Cerebellar nuclear complex (tissue), 1 donor: ENCODE measurements at regions not wholly inside any gene's neighbourhood (a gene's known extent, or its start where the extent isn't known, plus 50 kb on each side); places are given as distances from the start of the nearest gene placed in this dataset.
"Not testable (repeated sequence)": the region's sequence is repeated elsewhere in the genome, so short reads cannot be mapped to it uniquely, and the experiment has no call there.

Source experiments
- DNase-seq, 2 experiments: peaks; one replicate each; lab custom pipeline; 2025; lab: John Stamatoyannopoulos, UW

- not testable (repeated sequence) for DNase-seq
Measured at GRCh38 chr16:88266935-88267551, 115.7 kb upstream of the ZNF469 start.

GRCh38 chr16:88268186-88268970 lies 114.4 kb upstream of the ZNF469 start:
- not testable (repeated sequence) for DNase-seq

- DNase-seq, result not testable (repeated sequence)
Measured at GRCh38 chr16:88270171-88270790, 112.5 kb upstream of the ZNF469 start.

GRCh38 chr16:88271296-88271695 lies 111.5 kb upstream of the ZNF469 start:
- DNase-seq, result not testable (repeated sequence)

- DNase-seq, result not testable (repeated sequence)
Measured at GRCh38 chr16:88271776-88272175, 111.0 kb upstream of the ZNF469 start.

DNA sequence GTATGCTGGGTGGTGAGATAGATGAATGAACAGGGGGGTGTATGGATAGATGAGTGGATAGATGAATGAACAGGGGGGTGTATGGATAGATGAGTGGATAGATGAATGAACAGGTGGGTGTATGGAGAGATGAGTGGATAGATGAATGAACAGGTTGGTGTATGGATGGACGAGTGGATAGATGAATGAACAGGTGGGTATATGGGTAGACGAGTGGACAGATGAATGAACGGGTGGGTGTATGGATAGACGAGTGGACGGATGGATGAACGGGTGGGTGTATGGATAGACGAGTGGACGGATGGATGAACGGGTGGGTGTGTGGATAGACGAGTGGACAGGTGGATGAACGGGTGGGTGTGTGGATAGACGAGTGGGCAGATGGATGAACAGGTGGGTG lies 110.3 kb upstream of the ZNF469 start:
- not testable (repeated sequence) for DNase-seq

GRCh38 chr16:88274126-88274750 lies 108.5 kb upstream of the ZNF469 start:
- DNase-seq, result not testable (repeated sequence)

DNA sequence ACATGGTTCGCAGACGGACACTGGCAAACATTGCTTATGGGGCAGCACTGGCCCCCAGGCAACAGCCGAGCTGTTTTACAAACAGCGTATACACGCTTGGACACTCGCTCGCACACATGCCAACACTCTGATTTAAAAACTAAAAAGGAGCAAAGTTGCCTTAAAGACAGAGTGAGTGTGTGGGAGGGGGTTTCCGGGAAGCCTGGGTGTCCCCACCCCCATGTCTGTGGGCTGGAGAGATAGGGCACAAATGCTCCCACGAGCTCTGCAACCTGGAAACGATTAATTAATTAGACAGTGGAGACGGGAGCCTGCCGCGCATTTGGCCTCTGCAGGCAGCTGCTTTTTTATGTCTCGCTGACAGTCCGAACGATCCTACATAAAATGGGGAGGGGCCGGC lies 107.9 kb upstream of the ZNF469 start:
- no peak for DNase-seq

DNA sequence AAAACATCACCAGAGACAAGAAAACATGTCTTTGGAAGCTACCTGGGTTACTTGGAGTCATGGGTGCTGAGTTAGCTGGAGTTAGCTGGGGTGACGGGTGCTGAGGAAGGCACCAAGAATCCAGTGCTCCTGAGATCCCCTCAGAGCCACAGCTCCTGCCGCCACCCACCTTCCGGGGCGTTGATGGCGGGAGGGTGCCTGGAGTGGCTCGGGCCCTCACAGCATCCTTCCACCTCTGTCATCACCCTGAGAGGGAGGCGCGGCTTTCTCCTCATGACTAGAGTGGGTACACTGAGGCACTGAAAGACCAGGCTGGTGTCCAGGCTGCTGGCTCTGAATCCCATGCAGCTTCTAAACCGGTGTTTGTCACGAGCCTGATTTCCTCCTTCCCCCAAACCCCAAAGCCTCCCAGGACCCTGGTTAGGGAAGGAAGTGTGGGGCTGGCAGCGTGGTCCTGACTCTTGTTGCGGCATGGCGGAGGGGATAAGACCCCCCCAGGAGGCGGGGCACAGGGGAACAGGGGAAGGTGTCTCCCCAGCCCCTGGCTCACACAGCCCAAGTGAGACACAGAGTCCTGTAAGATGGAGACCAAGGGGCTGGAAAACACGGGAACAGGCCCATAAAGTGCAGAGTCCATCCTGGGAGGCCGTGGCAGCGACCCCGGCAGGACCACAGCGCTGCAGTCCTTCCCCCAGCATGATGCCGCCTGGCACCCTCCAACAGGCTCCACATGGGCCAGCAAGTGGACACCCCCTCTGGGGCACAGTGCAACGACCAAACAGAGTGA lies 107.2 kb upstream of the ZNF469 start:
- DNase-seq, result not testable (repeated sequence)

DNA sequence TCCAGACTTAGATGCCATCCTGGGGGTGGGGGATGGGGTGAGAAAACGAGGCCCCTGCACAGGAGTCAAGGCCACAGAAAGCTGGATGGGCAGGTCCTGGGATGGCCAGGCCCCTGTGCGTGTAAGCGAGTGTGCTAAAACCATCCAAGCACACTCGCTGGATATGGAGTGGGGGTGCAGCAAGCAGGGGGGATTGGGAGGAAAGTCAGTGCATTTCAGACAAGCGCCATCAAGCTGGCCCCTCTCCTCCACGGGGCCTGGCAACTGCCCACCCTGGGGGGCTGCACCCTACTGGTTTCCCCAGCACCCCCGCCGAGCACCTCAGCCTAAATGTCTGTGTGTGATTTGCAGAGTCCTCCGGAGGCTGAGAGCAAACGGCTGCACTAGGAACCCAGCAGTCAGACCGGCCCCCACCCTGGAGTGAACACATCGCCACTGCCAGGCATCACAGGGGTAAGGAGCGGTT lies 106.6 kb upstream of the ZNF469 start:
- DNase-seq, result not testable (repeated sequence)

GRCh38 chr16:88276591-88276990 lies 106.2 kb upstream of the ZNF469 start:
- DNase-seq, result no peak

DNA sequence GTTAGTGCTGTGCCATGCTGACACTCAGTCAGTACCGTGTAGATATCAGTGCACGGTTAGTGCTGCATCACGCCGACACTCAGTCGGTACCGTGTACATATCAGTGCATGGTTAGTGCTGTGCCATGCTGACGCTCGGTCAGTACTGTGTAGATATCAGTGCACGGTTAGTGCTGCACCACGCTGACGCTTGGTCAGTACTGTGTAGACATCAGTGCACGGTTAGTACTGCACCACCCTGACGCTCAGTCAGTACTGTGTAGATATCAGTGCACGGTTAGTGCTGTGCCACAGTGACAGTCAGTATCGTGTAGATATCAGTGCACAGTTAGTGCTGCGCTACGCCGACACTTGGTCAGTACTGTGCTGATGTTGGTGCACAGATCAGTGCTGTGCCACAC lies 102.8 kb upstream of the ZNF469 start:
- no peak for DNase-seq

GRCh38 chr16:88281858-88282563 lies 100.7 kb upstream of the ZNF469 start:
- DNase-seq, result no peak

DNA sequence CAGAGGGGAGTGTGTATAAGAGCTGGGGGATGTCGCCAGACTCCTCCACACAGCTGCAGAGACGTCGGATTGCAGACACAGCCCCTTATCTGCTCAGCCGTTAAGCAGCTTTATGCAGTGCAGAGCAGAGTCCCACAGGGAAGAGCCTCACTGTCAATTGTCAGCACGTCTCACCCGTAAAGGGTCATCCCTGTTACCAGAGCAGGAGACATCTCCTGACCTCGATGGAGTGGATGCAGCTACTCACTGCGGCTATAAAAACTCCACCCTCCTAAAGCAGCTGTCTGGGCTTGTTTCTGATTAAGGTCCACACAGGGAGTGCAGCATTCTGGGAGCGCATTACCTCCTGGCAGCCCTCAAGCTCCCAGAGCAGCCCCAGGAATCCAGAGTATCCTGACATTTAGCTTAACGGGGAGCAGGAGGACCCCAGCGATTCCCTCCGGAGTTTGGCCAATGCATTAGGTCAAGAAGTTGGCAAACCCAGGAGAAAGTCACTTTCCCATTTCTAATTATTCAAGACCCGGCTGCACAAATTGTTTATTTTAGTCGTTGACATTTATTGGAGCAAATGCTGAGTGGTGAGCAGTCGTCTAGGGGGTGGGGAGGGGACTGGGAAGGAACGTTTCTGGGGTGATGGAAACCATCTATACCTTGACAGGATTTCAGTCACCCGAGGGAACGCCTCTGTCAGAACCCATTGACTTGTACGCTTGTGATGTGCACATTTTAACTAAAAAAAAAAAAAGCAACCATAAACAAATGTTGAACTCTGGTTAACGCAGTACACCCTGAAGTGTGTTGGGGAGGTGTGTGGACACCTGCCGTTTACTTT lies 100.0 kb upstream of the ZNF469 start:
- no peak for DNase-seq

DNA sequence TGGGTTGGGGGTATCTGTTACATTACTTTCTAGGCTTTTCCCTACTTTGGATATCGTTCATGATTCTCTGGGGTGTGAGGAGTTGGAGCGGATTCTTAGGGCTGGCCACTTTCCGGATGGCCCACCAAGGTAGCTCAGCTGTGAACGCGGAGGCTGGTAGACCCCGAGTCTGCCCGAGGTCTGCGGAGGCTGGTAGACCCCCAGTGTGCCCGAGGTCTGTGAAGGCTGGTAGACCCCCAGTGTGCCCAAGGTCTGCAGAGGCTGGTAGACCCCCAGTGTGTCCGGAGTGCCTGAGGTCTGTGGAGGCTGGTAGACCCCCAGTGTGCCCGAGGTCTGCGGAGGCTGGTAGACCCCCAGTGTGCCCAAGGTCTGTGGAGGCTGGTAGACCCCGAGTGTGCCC lies 99.2 kb upstream of the ZNF469 start:
- DNase-seq, result no peak

GRCh38 chr16:88284101-88284500 lies 98.7 kb upstream of the ZNF469 start:
- DNase-seq, result no peak

GRCh38 chr16:88284626-88285513 lies 97.9 kb upstream of the ZNF469 start:
- DNase-seq, result no peak

GRCh38 chr16:88285514-88285822 lies 97.3 kb upstream of the ZNF469 start:
- DNase-seq, result no peak

GRCh38 chr16:88286301-88286923 lies 96.3 kb upstream of the ZNF469 start:
- no peak for DNase-seq
